Lower lobe of right lung (tissue), 2 donors: ENCODE measurements at regions not wholly inside any gene's neighbourhood (a gene's known extent, or its start where the extent isn't known, plus 50 kb on each side); places are given as distances from the start of the nearest gene placed in this dataset.

ENCODE experiments used
- ATAC-seq, 2 donors: fragments of 200-7000 bp; cut with Tn5 transposase; one replicate each; pipeline ENCODE4 v1.9.1; 2020 to 2022; ENCODE audit warnings: mild to moderate bottlenecking in 2 of 2, moderate library complexity in 2 of 2
- DNase-seq: peaks from one replicate; pipeline ENCODE4 v3.0.0-alpha.2; 2020
- H3K27ac ChIP-seq: fragments of 200-600 bp; one replicate; pipeline ENCODE4 v1.8.0; 2022
- H3K27me3 ChIP-seq: fragments of 200-600 bp; one replicate; pipeline ENCODE4 v1.8.0; 2022; ENCODE audit warnings: low read depth
- H3K36me3 ChIP-seq: fragments of 200-600 bp; one replicate; pipeline ENCODE4 v1.8.0; 2022; ENCODE audit warnings: mild to moderate bottlenecking
- H3K4me1 ChIP-seq: fragments of 200-600 bp; one replicate; pipeline ENCODE4 v1.8.0; 2022
- H3K4me3 ChIP-seq: fragments of 200-600 bp; one replicate; pipeline ENCODE4 v1.8.0; 2022; ENCODE audit warnings: mild to moderate bottlenecking
- H3K9me3 ChIP-seq: fragments of 200-600 bp; one replicate; pipeline ENCODE4 v1.8.0; 2022
- intact Hi-C: fragments of 100-400 bp; cut with DNase I; formaldehyde crosslinking; loops from one replicate; pipeline ENCODE4 v1.11.0; 2022
- TF ChIP-seq, protein P1 (sequence below): fragments of 200-600 bp; IDR thresholded peaks from one replicate; pipeline ENCODE4 v1.8.0; 2022; ENCODE audit warnings: antibody characterized with exemption, mild to moderate bottlenecking
- donor health status: DM: no; HTN: yes; CAD: no; lungs with severe emphysema.

DNA sequence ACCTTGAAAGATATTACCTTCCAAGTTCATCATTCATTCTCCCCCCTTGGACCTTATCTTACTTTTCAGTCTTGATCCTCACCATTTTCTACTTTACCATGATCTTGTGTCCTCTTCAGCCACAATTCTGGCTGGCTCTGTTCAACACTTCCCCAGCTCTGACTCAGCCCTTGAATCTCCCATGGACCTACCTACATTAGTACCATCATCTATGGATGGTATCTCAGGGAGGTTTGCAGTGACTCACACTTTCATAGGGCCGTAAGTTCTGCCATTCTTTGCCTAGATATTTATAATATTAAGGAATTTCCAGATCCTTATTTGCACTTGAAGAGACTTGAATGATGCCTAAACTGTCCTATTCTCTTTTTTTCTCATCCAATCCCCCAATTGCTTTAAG is 213.7 kb upstream of the RORA start:
- Histone ChIP-seq H3K4me1 (no peaks in the 10 kb centered on the region), H3K36me3 (no peaks in the 10 kb centered on the region), H3K27ac (no peak overlapping the region), H3K9me3 (no peaks in the 10 kb centered on the region), H3K27me3 (no peaks in the 10 kb centered on the region), H3K4me3 (no peak overlapping the region)
- ATAC-seq (no peak), DNase-seq (no peak)
- intact Hi-C loops: no loop called here
- TF ChIP-seq, protein P1, sequence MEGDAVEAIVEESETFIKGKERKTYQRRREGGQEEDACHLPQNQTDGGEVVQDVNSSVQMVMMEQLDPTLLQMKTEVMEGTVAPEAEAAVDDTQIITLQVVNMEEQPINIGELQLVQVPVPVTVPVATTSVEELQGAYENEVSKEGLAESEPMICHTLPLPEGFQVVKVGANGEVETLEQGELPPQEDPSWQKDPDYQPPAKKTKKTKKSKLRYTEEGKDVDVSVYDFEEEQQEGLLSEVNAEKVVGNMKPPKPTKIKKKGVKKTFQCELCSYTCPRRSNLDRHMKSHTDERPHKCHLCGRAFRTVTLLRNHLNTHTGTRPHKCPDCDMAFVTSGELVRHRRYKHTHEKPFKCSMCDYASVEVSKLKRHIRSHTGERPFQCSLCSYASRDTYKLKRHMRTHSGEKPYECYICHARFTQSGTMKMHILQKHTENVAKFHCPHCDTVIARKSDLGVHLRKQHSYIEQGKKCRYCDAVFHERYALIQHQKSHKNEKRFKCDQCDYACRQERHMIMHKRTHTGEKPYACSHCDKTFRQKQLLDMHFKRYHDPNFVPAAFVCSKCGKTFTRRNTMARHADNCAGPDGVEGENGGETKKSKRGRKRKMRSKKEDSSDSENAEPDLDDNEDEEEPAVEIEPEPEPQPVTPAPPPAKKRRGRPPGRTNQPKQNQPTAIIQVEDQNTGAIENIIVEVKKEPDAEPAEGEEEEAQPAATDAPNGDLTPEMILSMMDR: no peak

DNA sequence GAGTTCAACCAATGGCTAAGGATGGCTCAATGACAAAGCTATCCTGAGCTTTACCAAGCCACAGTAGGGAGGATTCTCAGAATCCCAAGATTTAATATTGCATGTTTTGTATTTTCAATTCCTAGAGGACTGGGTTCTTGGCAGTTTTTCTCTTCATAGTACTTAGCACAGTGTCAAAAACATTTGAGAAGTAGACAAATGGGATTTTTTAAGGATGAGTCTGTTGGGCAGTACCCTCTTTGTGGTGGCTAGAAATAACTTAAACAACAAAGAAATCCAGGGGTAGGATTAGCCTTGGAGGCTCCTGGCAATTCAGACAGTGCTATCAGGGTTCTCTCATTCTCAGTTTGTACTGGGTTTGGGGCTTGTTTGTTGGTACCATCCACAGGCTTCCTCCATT is 212.8 kb upstream of the RORA start:
- Histone ChIP-seq H3K9me3 (no peaks in the 10 kb centered on the region), H3K27ac (no peak overlapping the region), H3K4me1 (no peaks in the 10 kb centered on the region), H3K27me3 (no peaks in the 10 kb centered on the region), H3K4me3 (no peak overlapping the region), H3K36me3 (no peaks in the 10 kb centered on the region)
- intact Hi-C loops: no loop called here
- DNase-seq (no peak), ATAC-seq (no peak)
- TF ChIP-seq, protein P1: no peak

DNA sequence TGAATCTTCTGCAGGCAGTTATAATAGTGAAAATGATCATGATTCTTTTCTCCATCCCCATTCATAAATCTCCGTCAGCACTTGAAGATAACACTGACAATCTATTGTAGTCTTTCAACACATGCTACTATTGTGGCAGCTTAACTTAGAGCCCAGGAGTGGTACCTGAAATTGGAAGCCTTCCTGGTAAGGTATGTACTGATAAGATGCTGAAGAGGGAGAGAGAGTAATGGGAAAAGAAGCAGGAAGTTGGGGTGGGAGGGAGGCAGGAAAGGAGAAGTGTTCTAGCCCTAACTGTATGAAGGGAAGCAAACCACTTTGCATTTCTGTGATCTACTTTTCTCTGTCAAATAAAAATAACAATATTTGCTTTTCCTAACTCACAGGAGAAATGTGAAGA is 197.4 kb upstream of the RORA start:
- TF ChIP-seq, protein P1: no peak
- no peaks in the 10 kb centered on the region for H3K9me3 ChIP-seq
- intact Hi-C loops: no loop called here
- H3K36me3 ChIP-seq: no peaks in the 10 kb centered on the region
- no peak overlapping the region for H3K4me3 ChIP-seq
- ATAC-seq: no peak
- H3K27ac ChIP-seq: no peak overlapping the region
- H3K27me3 ChIP-seq: no peaks in the 10 kb centered on the region
- no peak for DNase-seq
- H3K4me1 ChIP-seq: no peaks in the 10 kb centered on the region

DNA sequence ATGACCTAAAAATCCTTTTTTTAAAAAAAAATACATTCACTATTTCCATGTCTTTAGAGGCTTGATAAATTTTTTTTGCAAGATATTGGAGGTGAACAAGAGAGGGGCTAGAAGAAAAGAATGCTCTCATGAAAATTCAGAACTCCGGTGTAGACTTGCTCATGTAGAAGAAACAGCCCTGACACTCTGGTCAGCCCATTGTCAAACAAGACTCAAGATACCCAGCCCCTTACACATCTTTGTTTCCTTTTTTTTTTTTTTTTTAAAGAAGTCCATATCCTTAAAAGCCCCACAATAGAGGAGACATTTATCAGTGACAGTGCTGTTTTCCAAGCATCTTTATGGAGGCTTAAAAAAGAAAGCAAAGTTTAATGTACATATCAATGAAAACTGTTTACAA is 196.8 kb upstream of the RORA start:
- Histone ChIP-seq H3K9me3 (no peaks in the 10 kb centered on the region), H3K4me3 (no peak overlapping the region), H3K27me3 (no peaks in the 10 kb centered on the region), H3K4me1 (no peaks in the 10 kb centered on the region), H3K36me3 (no peaks in the 10 kb centered on the region), H3K27ac (no peak overlapping the region)
- DNase-seq (no peak), ATAC-seq (no peak)
- TF ChIP-seq, protein P1: no peak
- intact Hi-C loops: no loop called here

DNA sequence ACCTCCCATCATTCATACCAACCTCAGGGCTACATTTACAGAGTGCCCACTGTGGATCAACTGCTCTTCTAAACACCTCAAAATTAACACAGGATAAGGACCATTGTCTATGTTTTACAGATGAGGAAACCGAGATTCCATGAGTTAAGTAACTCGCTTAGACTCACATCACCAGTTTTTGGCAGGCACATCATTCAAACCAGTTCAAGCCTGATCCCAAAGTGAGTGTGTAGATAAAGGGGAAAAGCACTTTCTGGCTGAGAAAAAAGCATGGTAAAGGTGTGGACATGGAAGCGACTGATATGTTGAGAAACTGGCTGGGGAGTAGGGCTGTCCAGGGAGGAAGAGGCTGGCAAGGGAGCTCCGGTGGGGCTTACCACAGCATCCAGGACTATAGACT is 193.7 kb upstream of the RORA start:
- no peaks in the 10 kb centered on the region for H3K27me3 ChIP-seq
- ATAC-seq (no peak), DNase-seq (no peak)
- H3K36me3 ChIP-seq: no peaks in the 10 kb centered on the region
- H3K4me3 ChIP-seq: no peak overlapping the region
- TF ChIP-seq, protein P1: no peak
- no peaks in the 10 kb centered on the region for H3K4me1 ChIP-seq
- intact Hi-C loops: no loop called here
- no peaks in the 10 kb centered on the region for H3K9me3 ChIP-seq
- H3K27ac ChIP-seq: no peak overlapping the region

DNA sequence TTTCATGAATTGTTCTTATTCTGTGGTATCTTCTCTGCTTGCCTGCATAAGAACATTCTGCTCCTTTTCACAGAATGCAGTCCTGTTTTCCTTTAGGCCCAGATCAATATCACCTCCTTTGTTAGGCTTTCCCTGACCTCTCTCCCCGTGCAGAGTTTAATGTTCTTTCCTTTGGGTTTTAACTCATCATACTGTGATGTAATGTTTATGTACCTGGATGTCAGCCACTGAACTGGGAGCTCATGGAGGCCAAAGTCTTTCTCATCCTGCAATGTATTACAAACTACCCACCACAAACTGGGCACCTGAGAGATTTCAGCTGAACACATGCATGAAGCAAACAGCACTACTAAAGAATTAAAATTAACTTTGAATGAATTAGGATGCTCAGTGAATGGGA is 192.8 kb upstream of the RORA start:
- Histone ChIP-seq H3K4me3 (no peak overlapping the region), H3K4me1 (no peaks in the 10 kb centered on the region), H3K36me3 (no peaks in the 10 kb centered on the region), H3K9me3 (no peaks in the 10 kb centered on the region), H3K27me3 (no peaks in the 10 kb centered on the region), H3K27ac (no peak overlapping the region)
- intact Hi-C loops: no loop called here
- TF ChIP-seq, protein P1: no peak
- ATAC-seq (no peak), DNase-seq (no peak)
